Tibial nerve (tissue), 4 donors: ENCODE measurements at regions not wholly inside any gene's neighbourhood (a gene's known extent, or its start where the extent isn't known, plus 50 kb on each side); places are given as distances from the start of the nearest gene placed in this dataset.
A peak's percentile ranks its signal among the peaks of the same experiment; 100 is the strongest.

Experiments
- DNase-seq, 2 donors: peaks; one replicate each; pipeline ENCODE4 v3.0.0-alpha.2; 2019; ENCODE audit warnings: low spot score in 2 of 2
- H3K27ac ChIP-seq, 4 donors: fragments of 200-600 bp; sonication (generic) in 3 of 4; one replicate each; pipeline ENCODE4 v1.5.1; 2017 to 2019; ENCODE audit warnings: mild to moderate bottlenecking in 1 of 4
- H3K27me3 ChIP-seq, 2 donors: fragments of 200-600 bp; sonication (generic) in 1 of 2; one replicate each; pipeline versions ENCODE4 v1.5.1 to v1.6.0; 2017 to 2019
- H3K36me3 ChIP-seq, 3 donors: fragments of 200-600 bp; sonication (generic); one replicate each; pipeline ENCODE4 v1.5.1; 2018 to 2019
- H3K4me1 ChIP-seq, 4 donors: fragments of 200-600 bp; sonication (generic) in 3 of 4; one replicate each; pipeline ENCODE4 v1.5.1; 2017 to 2019
- H3K4me3 ChIP-seq, 4 donors: fragments of 200-600 bp; sonication (generic) in 3 of 4; one replicate each; pipeline ENCODE4 v1.5.1; 2017 to 2019; ENCODE audit warnings: mild to moderate bottlenecking in 1 of 4, moderate library complexity in 1 of 4
- H3K9me3 ChIP-seq, 4 donors: fragments of 200-600 bp; sonication (generic) in 3 of 4; one replicate each; pipeline ENCODE4 v1.5.1; 2017 to 2019
- EP300 ChIP-seq, 2 donors: sonication (generic); formaldehyde crosslinking; IDR thresholded peaks; one replicate each; pipeline ENCODE4 v1.6.1; 2017; ENCODE audit warnings: antibody characterized with exemption in 2 of 2, mild to moderate bottlenecking in 1 of 2
- POLR2A ChIP-seq, 2 donors: fragments of 450-650 bp; IDR thresholded peaks; one replicate each; pipeline ENCODE4 v1.6.1; 2017; ENCODE audit warnings: antibody characterized with exemption in 2 of 2, mild to moderate bottlenecking in 2 of 2, moderate library complexity in 2 of 2
- WGBS, 2 donors: methylation state at CpG; one replicate each; pipeline ENCODE4 v1.1.5; 2018; 5-methylcytosine and 5-hydroxymethylcytosine counted together
- TF ChIP-seq, protein P1 (sequence below), 5 experiments: fragments of 200-600 bp in 3 of 5; fragments of 450-650 bp in 2 of 5; sonication (generic) in 3 of 5; IDR thresholded peaks; one replicate each; pipeline ENCODE4 v1.5.1; 2016 to 2019; ENCODE audit warnings: antibody characterized with exemption in 5 of 5, mild to moderate bottlenecking in 3 of 5, moderate library complexity in 2 of 5

DNA sequence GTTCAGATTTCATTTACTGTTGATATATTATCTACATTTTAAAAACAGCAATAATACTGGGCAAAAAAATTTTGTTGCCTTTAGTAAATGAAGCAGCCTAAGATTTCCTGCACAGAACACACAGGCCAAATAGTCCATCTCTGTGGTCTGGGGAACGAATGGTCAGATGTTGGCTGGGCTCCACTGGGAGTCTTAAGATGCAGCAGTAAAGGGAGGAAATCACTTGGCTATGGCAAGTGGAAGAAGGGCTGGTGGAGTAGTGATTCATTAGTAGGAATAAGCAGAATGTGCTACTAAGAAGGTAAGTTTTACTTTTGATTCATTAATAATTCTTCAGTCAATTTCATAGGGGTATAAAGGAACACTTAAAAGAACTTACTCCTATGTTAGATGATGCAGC lies 91.1 kb upstream of the ARRDC3 start:
- DNase-seq = no peak

DNA sequence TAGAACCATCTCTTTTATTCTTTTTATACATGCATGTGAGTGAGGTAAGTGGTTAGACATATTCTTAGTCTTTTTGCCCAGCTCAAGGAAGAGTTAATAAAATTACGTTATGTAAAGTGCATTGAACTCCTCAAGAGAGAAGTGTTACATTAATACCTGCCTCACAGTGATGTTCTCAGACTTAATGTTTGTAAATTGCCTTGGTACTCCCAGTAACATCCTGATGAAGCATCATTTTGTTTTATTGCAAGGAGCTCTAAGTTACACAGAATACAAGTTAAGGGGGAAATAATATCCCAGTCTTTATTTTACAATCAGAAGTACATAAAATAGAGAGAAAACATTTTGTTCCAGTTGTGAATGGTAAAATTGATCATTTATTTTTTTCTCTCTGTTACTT lies 89.5 kb upstream of the ARRDC3 start:
- no peak overlapping the region for H3K4me3 ChIP-seq
- H3K27ac ChIP-seq = no peak overlapping the region
- TF ChIP-seq, protein P1, sequence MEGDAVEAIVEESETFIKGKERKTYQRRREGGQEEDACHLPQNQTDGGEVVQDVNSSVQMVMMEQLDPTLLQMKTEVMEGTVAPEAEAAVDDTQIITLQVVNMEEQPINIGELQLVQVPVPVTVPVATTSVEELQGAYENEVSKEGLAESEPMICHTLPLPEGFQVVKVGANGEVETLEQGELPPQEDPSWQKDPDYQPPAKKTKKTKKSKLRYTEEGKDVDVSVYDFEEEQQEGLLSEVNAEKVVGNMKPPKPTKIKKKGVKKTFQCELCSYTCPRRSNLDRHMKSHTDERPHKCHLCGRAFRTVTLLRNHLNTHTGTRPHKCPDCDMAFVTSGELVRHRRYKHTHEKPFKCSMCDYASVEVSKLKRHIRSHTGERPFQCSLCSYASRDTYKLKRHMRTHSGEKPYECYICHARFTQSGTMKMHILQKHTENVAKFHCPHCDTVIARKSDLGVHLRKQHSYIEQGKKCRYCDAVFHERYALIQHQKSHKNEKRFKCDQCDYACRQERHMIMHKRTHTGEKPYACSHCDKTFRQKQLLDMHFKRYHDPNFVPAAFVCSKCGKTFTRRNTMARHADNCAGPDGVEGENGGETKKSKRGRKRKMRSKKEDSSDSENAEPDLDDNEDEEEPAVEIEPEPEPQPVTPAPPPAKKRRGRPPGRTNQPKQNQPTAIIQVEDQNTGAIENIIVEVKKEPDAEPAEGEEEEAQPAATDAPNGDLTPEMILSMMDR (IDR thresholded peaks at IDR 0.05) = no peak
- TF ChIP-seq POLR2A (IDR thresholded peaks at IDR 0.05) = no peak
- TF ChIP-seq EP300 (IDR thresholded peaks at IDR 0.05) = no peak
- H3K4me1 ChIP-seq = peaks cover 0 to 4% (median 2%) of the 10 kb centered on the region in 4 donors
- H3K36me3 ChIP-seq = no peaks in the 10 kb centered on the region
- no peaks in the 10 kb centered on the region for H3K27me3 ChIP-seq
- 81% methylated on average over 1 of the region's 1 CpG for WGBS, 2 donors
- H3K9me3 ChIP-seq = no peaks in the 10 kb centered on the region
- DNase-seq = no peak

More for the DNA sequence above, 91.1 kb upstream of the ARRDC3 start:
- Histone ChIP-seq H3K27me3 (no peaks in the 10 kb centered on the region), H3K9me3 (no peaks in the 10 kb centered on the region), H3K4me1 (peaks cover 0 to 4% (median 2%) of the 10 kb centered on the region in 4 donors), H3K4me3 (no peak overlapping the region), H3K27ac (no peak overlapping the region), H3K36me3 (no peaks in the 10 kb centered on the region)
- TF ChIP-seq, protein P1 (IDR thresholded peaks at IDR 0.05) = no peak
- TF ChIP-seq POLR2A (IDR thresholded peaks at IDR 0.05) (no peak), EP300 (IDR thresholded peaks at IDR 0.05) (no peak)
- WGBS, 2 donors = 18 to 24% methylated on average over 1 of the region's 1 CpG

DNA sequence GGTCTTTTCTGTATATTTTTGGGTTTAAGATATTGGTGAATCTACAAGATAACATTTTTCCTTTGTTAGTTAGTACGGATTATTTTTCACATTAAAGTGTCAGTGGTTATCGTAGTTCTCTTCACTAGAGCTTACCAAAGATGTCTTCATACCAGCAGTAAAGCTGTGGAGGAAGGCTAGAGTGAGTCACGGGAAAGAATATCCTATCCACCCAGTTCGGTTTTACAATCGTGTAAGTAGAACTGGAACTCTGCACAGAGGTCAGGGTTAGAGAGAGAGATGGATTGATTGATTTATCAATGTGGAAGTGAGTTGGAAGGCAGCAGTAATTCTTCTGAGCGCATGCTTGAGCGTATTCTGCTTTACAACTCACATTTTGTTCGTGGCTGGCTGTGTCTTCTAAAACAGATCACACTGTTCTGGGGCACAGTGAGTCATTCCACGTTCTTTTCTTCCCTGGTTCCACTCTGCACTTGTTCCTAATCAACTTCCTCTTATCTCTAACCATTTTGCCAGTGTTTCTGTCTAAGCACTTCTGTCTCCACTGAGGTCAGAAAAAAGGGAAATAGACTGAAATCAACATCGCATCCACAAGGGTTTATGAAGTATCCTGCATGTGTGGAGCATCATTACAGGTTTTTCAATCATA lies 86.5 kb upstream of the ARRDC3 start:
- no peaks in the 10 kb centered on the region for H3K27me3 ChIP-seq
- no peak overlapping the region for H3K4me3 ChIP-seq
- H3K9me3 ChIP-seq = no peaks in the 10 kb centered on the region
- H3K4me1 ChIP-seq = peaks cover 0 to 4% (median 2%) of the 10 kb centered on the region in 4 donors
- H3K27ac ChIP-seq = peak overlapping the region in 3 of 4 donors; percentile 11 to 78 (median 62)
- no peaks in the 10 kb centered on the region for H3K36me3 ChIP-seq
- TF ChIP-seq, protein P1 (IDR thresholded peaks at IDR 0.05) = no peak
- TF ChIP-seq EP300 (IDR thresholded peaks at IDR 0.05) = peak in 1 of 2 donors; percentile 60
- WGBS, 2 donors = 67 to 70% methylated on average over 10 of the region's 10 CpGs
- DNase-seq = peak in 1 of 2 donors; percentile 24

DNA sequence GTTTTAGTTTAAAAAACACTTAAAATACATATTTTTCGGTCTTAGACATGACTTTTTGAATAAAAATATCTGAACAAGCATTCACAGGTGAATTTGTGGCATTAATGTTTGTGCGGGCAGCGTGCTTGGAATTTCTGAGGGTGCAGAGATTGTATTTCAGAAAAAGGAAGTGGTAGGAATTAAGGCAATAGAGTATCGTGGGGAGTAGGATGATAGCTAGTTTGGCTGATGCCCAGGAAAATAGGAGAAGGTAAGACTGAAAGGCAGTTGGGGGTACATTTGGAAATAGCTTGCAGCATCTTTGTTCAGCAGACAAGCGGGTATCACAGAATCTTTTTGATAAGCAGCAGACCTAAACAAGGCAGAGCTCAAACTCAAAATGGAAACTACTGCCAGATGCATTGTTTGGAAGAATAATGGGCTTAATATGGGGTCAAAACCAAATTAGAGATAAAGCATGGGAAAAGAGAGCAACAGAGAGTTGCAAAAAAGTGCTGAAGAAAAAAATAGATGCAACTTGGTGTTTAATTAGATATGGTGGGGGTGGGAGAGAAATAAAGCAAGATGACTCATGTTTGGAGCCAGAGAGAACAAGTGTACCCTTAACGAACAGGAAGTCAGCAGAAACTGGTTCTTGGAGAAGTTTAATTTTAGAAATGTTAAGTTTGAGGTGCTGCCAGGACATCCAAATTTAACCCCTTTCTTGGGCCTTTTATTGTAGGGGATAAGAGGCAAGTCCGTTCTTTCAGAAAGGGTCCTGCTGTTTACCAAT lies 85.7 kb upstream of the ARRDC3 start:
- 66 to 73% methylated on average over 7 of the region's 7 CpGs for WGBS, 2 donors
- H3K36me3 ChIP-seq = no peaks in the 10 kb centered on the region
- peaks cover 0 to 4% (median 2%) of the 10 kb centered on the region in 4 donors for H3K4me1 ChIP-seq
- H3K27ac ChIP-seq = peak overlapping the region in 3 of 4 donors; percentile 11 to 78 (median 62)
- no peak for DNase-seq
- TF ChIP-seq, protein P1 (IDR thresholded peaks at IDR 0.05) = no peak
- TF ChIP-seq POLR2A (IDR thresholded peaks at IDR 0.05) = no peak
- TF ChIP-seq EP300 (IDR thresholded peaks at IDR 0.05) = peak in 1 of 2 donors; percentile 29
- no peaks in the 10 kb centered on the region for H3K27me3 ChIP-seq
- H3K9me3 ChIP-seq = no peaks in the 10 kb centered on the region
- H3K4me3 ChIP-seq = no peak overlapping the region
